GM23338 (cell line): ENCODE measurements at regions not wholly inside any gene's neighbourhood (a gene's known extent, or its start where the extent isn't known, plus 50 kb on each side); places are given as distances from the start of the nearest gene placed in this dataset.

Source experiments
- CREB1 ChIP-seq: fragments of 250-450 bp; sonication (Bioruptor Pico); IDR thresholded peaks from 2 replicates; pipeline ENCODE4 v1.5.0; 2020; ENCODE audit warnings: low read depth, mild to moderate bottlenecking, moderate library complexity
- EZH2 ChIP-seq: fragments of 200-600 bp; sonication (generic); IDR thresholded peaks from one replicate; pipeline ENCODE4 v1.8.0; 2017; ENCODE audit warnings: antibody characterized with exemption, mild to moderate bottlenecking, low read depth; ENCODE audit not compliant: unreplicated experiment
- EZH2phosphoT487 ChIP-seq: fragments of 200-600 bp; sonication (generic); IDR thresholded peaks from one replicate; pipeline ENCODE4 v1.8.1; 2018; ENCODE audit warnings: antibody characterized with exemption; ENCODE audit not compliant: unreplicated experiment
- STAT1 ChIP-seq: IDR thresholded peaks from one replicate; pipeline ENCODE4 v1.6.1; 2016; ENCODE audit warnings: antibody characterized with exemption; ENCODE audit not compliant: unreplicated experiment
- ZNF114 ChIP-seq: fragments of 250-450 bp; sonication (Bioruptor Pico); IDR thresholded peaks from 2 replicates; pipeline ENCODE4 v1.5.0; 2020; ENCODE audit warnings: mild to moderate bottlenecking, moderate library complexity
- ZNF331 ChIP-seq: fragments of 250-450 bp; sonication (Bioruptor Pico); IDR thresholded peaks from 2 replicates; pipeline ENCODE4 v1.5.0; 2020; ENCODE audit warnings: low read depth, mild to moderate bottlenecking, moderate library complexity
- TF ChIP-seq, protein P1 (sequence below): fragments of 250-450 bp; sonication (Bioruptor Pico); IDR thresholded peaks from 2 replicates; pipeline ENCODE4 v1.5.0; 2020; ENCODE audit warnings: mild to moderate bottlenecking, moderate library complexity
- TF ChIP-seq, protein P2 (sequence below), 2 experiments: fragments of 200-600 bp in 1 of 2; sonication (generic) in 1 of 2; conservative IDR thresholded peaks; 2 replicates each; pipeline versions ENCODE4 v1.5.1 to v1.6.1; 2016 to 2017; ENCODE audit warnings: antibody characterized with exemption in 2 of 2, low read depth in 2 of 2, mild to moderate bottlenecking in 2 of 2, moderate library complexity in 1 of 2
- TF ChIP-seq, protein P3 (sequence below): IDR thresholded peaks from 2 replicates; pipeline ENCODE4 v1.6.1; 2016; ENCODE audit warnings: antibody characterized with exemption

- TF ChIP-seq, protein P1, sequence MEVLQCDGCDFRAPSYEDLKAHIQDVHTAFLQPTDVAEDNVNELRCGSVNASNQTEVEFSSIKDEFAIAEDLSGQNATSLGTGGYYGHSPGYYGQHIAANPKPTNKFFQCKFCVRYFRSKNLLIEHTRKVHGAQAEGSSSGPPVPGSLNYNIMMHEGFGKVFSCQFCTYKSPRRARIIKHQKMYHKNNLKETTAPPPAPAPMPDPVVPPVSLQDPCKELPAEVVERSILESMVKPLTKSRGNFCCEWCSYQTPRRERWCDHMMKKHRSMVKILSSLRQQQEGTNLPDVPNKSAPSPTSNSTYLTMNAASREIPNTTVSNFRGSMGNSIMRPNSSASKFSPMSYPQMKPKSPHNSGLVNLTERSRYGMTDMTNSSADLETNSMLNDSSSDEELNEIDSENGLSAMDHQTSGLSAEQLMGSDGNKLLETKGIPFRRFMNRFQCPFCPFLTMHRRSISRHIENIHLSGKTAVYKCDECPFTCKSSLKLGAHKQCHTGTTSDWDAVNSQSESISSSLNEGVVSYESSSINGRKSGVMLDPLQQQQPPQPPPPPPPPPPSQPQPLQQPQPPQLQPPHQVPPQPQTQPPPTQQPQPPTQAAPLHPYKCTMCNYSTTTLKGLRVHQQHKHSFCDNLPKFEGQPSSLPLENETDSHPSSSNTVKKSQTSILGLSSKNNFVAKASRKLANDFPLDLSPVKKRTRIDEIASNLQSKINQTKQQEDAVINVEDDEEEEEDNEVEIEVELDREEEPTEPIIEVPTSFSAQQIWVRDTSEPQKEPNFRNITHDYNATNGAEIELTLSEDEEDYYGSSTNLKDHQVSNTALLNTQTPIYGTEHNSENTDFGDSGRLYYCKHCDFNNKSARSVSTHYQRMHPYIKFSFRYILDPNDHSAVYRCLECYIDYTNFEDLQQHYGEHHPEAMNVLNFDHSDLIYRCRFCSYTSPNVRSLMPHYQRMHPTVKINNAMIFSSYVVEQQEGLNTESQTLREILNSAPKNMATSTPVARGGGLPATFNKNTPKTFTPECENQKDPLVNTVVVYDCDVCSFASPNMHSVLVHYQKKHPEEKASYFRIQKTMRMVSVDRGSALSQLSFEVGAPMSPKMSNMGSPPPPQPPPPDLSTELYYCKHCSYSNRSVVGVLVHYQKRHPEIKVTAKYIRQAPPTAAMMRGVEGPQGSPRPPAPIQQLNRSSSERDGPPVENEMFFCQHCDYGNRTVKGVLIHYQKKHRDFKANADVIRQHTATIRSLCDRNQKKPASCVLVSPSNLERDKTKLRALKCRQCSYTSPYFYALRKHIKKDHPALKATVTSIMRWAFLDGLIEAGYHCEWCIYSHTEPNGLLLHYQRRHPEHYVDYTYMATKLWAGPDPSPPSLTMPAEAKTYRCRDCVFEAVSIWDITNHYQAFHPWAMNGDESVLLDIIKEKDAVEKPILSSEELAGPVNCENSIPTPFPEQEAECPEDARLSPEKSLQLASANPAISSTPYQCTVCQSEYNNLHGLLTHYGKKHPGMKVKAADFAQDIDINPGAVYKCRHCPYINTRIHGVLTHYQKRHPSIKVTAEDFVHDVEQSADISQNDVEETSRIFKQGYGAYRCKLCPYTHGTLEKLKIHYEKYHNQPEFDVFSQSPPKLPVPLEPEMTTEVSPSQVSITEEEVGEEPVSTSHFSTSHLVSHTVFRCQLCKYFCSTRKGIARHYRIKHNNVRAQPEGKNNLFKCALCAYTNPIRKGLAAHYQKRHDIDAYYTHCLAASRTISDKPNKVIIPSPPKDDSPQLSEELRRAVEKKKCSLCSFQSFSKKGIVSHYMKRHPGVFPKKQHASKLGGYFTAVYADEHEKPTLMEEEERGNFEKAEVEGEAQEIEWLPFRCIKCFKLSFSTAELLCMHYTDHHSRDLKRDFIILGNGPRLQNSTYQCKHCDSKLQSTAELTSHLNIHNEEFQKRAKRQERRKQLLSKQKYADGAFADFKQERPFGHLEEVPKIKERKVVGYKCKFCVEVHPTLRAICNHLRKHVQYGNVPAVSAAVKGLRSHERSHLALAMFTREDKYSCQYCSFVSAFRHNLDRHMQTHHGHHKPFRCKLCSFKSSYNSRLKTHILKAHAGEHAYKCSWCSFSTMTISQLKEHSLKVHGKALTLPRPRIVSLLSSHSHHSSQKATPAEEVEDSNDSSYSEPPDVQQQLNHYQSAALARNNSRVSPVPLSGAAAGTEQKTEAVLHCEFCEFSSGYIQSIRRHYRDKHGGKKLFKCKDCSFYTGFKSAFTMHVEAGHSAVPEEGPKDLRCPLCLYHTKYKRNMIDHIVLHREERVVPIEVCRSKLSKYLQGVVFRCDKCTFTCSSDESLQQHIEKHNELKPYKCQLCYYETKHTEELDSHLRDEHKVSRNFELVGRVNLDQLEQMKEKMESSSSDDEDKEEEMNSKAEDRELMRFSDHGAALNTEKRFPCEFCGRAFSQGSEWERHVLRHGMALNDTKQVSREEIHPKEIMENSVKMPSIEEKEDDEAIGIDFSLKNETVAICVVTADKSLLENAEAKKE (CRISPR knock-in tag), result no peak
- TF ChIP-seq, protein P2, sequence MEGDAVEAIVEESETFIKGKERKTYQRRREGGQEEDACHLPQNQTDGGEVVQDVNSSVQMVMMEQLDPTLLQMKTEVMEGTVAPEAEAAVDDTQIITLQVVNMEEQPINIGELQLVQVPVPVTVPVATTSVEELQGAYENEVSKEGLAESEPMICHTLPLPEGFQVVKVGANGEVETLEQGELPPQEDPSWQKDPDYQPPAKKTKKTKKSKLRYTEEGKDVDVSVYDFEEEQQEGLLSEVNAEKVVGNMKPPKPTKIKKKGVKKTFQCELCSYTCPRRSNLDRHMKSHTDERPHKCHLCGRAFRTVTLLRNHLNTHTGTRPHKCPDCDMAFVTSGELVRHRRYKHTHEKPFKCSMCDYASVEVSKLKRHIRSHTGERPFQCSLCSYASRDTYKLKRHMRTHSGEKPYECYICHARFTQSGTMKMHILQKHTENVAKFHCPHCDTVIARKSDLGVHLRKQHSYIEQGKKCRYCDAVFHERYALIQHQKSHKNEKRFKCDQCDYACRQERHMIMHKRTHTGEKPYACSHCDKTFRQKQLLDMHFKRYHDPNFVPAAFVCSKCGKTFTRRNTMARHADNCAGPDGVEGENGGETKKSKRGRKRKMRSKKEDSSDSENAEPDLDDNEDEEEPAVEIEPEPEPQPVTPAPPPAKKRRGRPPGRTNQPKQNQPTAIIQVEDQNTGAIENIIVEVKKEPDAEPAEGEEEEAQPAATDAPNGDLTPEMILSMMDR (conservative IDR thresholded peaks at IDR 0.05; ENCODE audit: low read depth in 2 of 2), result no peak
- TF ChIP-seq ZNF114 (CRISPR knock-in tag) (no peak), EZH2phosphoT487 (no peak), ZNF331 (CRISPR knock-in tag) (no peak), STAT1 (no peak), EZH2 (no peak), CREB1 (CRISPR knock-in tag) (no peak)
- TF ChIP-seq, protein P3, sequence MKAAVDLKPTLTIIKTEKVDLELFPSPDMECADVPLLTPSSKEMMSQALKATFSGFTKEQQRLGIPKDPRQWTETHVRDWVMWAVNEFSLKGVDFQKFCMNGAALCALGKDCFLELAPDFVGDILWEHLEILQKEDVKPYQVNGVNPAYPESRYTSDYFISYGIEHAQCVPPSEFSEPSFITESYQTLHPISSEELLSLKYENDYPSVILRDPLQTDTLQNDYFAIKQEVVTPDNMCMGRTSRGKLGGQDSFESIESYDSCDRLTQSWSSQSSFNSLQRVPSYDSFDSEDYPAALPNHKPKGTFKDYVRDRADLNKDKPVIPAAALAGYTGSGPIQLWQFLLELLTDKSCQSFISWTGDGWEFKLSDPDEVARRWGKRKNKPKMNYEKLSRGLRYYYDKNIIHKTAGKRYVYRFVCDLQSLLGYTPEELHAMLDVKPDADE, result no peak
Observed at GRCh38 chr1:59105548-59106507, 191.1 kb upstream of the FGGY start (continued).
